CD14-positive monocyte (primary cell): ENCODE measurements at regions not wholly inside any gene's neighbourhood (a gene's known extent, or its start where the extent isn't known, plus 50 kb on each side); places are given as distances from the start of the nearest gene placed in this dataset.

Experiments
- DNase-seq, 3 donors: peaks; one replicate each; pipeline ENCODE4 v3.0.0-alpha.2; 2011 to 2022
- H2AFZ ChIP-seq: 2 replicates; pipeline ENCODE4 v1.6.0; 2012; ENCODE audit warnings: mild to moderate bottlenecking, low read depth, low read length, inconsistent platforms; ENCODE audit not compliant: insufficient read depth, poor library complexity, severe bottlenecking
- H3K27ac ChIP-seq, 2 donors: 1 replicate in 1 of 2; 2 replicates in 1 of 2; pipeline ENCODE4 v1.5.1; 2012 to 2013; ENCODE audit warnings: low read length in 2 of 2, control low read depth in 1 of 2, inconsistent platforms in 1 of 2, low read depth in 1 of 2, mild to moderate bottlenecking in 1 of 2
- H3K27me3 ChIP-seq, 2 donors: one replicate each; pipeline versions ENCODE4 v1.6.0 to v1.6.1; 2011 to 2013; ENCODE audit warnings: low read length in 2 of 2; ENCODE audit not compliant: control insufficient read depth in 2 of 2, insufficient read depth in 2 of 2
- H3K36me3 ChIP-seq, 2 donors: replicated peaks in 1 of 2; 1 replicate in 1 of 2; 2 replicates in 1 of 2; pipeline versions ENCODE4 v1.5.1 to v1.6.1; 2012 to 2013; ENCODE audit warnings: low read length in 2 of 2, control low read depth in 1 of 2, inconsistent platforms in 1 of 2, mild to moderate bottlenecking in 1 of 2; ENCODE audit not compliant: insufficient read depth in 2 of 2, control insufficient read depth in 1 of 2
- H3K4me1 ChIP-seq, 2 donors: 1 replicate in 1 of 2; 2 replicates in 1 of 2; pipeline versions ENCODE4 v1.5.1 to v1.6.1; 2012 to 2013; ENCODE audit warnings: low read length in 2 of 2, control low read depth in 1 of 2, inconsistent platforms in 1 of 2, mild to moderate bottlenecking in 1 of 2, moderate library complexity in 1 of 2; ENCODE audit not compliant: insufficient read depth in 2 of 2, control insufficient read depth in 1 of 2
- H3K4me2 ChIP-seq: replicated peaks from 2 replicates; pipeline ENCODE3; 2012; ENCODE audit warnings: low read length, moderate library complexity, mild to moderate bottlenecking; ENCODE audit not compliant: poor library complexity, severe bottlenecking; ENCODE audit errors: extremely low read depth
- H3K4me3 ChIP-seq, 3 experiments: fragments of 200-600 bp in 1 of 3; sonication (generic) in 1 of 3; replicated peaks in 1 of 3; 1 replicate in 2 of 3; 2 replicates in 1 of 3; pipeline ENCODE4 v1.5.1; 2011 to 2013; ENCODE audit warnings: low read length in 3 of 3, mild to moderate bottlenecking in 3 of 3, control low read depth in 2 of 3, low read depth in 2 of 3, inconsistent platforms in 1 of 3, moderate library complexity in 1 of 3
- H3K79me2 ChIP-seq: 2 replicates; pipeline ENCODE4 v1.6.0; 2012; ENCODE audit warnings: mild to moderate bottlenecking, control low read depth, inconsistent platforms, low read length, moderate library complexity; ENCODE audit not compliant: insufficient read depth
- H3K9ac ChIP-seq: 2 replicates; pipeline ENCODE4 v1.6.0; 2017; ENCODE audit warnings: low read length, mild to moderate bottlenecking; ENCODE audit not compliant: insufficient read depth, poor library complexity, severe bottlenecking
- H3K9me3 ChIP-seq, 2 donors: replicated peaks in 1 of 2; 1 replicate in 1 of 2; 2 replicates in 1 of 2; pipeline versions ENCODE4 v1.5.1 to v1.6.1; 2012 to 2013; ENCODE audit warnings: low read length in 2 of 2, control low read depth in 1 of 2; ENCODE audit not compliant: control insufficient read depth in 1 of 2, insufficient read depth in 1 of 2
- H4K20me1 ChIP-seq: 2 replicates; pipeline ENCODE4 v1.6.0; 2012; ENCODE audit warnings: mild to moderate bottlenecking, low read length, control low read depth, moderate library complexity; ENCODE audit not compliant: insufficient read depth
- H3K27ac Mint-ChIP-seq, 7 donors: one replicate each; pipeline ENCODE4 v1.8.0; 2020; ENCODE audit warnings: mild to moderate bottlenecking in 7 of 7, mixed read lengths in 7 of 7, moderate library complexity in 6 of 7, inconsistent platforms in 2 of 7
- H3K27me3 Mint-ChIP-seq, 3 donors: one replicate each; pipeline ENCODE4 v1.8.0; 2021 to 2022; ENCODE audit warnings: low read depth in 3 of 3, mild to moderate bottlenecking in 3 of 3, mixed read lengths in 3 of 3, moderate library complexity in 3 of 3, inconsistent platforms in 1 of 3
- H3K36me3 Mint-ChIP-seq, 2 donors: one replicate each; pipeline ENCODE4 v1.8.0; 2020; ENCODE audit warnings: mixed read lengths in 2 of 2, inconsistent platforms in 1 of 2, mild to moderate bottlenecking in 1 of 2
- H3K4me1 Mint-ChIP-seq: one replicate; pipeline ENCODE4 v1.8.0; 2020; ENCODE audit warnings: mild to moderate bottlenecking, mixed read lengths
- H3K4me3 Mint-ChIP-seq, 2 donors: one replicate each; pipeline ENCODE4 v1.8.0; 2020; ENCODE audit warnings: mild to moderate bottlenecking in 2 of 2, mixed read lengths in 2 of 2, moderate library complexity in 1 of 2
- H3K9me3 Mint-ChIP-seq, 7 donors: one replicate each; pipeline ENCODE4 v1.8.0; 2020 to 2022; ENCODE audit warnings: mixed read lengths in 7 of 7, mild to moderate bottlenecking in 6 of 7, moderate library complexity in 6 of 7, inconsistent platforms in 2 of 7
- CTCF ChIP-seq: fragments of 200-600 bp; IDR thresholded peaks from one replicate; pipeline ENCODE4 v1.8.0; 2022; ENCODE audit warnings: antibody characterized with exemption, mild to moderate bottlenecking
- WGBS: methylation state at CpG from one replicate; pipeline ENCODE4 v1.1.5; 2013; ENCODE audit warnings: missing lambda C conversion rate; ENCODE audit not compliant: insufficient coverage; 5-methylcytosine and 5-hydroxymethylcytosine counted together
- intact Hi-C, 2 donors: fragments of 100-400 bp; cut with micrococcal nuclease; formaldehyde crosslinking; loops; one replicate each; pipeline versions ENCODE4 v1.15.0 to v1.15.1; 2023

- H3K27ac ChIP-seq = peak overlapping the region in 1 of 2 donors; percentile 7
- H3K79me2 ChIP-seq = no peaks in the 10 kb centered on the region
- peaks cover 3 to 16% of the 10 kb centered on the region in 2 donors for H3K36me3 ChIP-seq
- intact Hi-C loops = no loop called here
- H2AFZ ChIP-seq = no peak overlapping the region
- H4K20me1 ChIP-seq = no peaks in the 10 kb centered on the region
- TF ChIP-seq CTCF = no peak
- Mint-ChIP-seq H3K4me3 (no peak overlapping the region), H3K9me3 (peaks cover 0 to 2% (median 0%) of the 10 kb centered on the region in 7 donors), H3K27ac (peak overlapping the region in 2 of 7 donors; percentile 2 to 12), H3K27me3 (no peaks in the 10 kb centered on the region), H3K4me1 (peaks cover 13% of the 10 kb centered on the region), H3K36me3 (peaks cover 3 to 5% of the 10 kb centered on the region in 2 donors)
- H3K9ac ChIP-seq = no peak overlapping the region
- peaks cover 4 to 5% of the 10 kb centered on the region in 2 donors for H3K4me1 ChIP-seq
- no peak overlapping the region for H3K4me3 ChIP-seq
- WGBS = no CpG with 5 or more reads among the region's 4 CpGs
- H3K4me2 ChIP-seq = no peak overlapping the region
- no peak for DNase-seq
- no peaks in the 10 kb centered on the region for H3K27me3 ChIP-seq
- no peaks in the 10 kb centered on the region for H3K9me3 ChIP-seq
Observed at GRCh38 chr2:177329064-177329463, 63.5 kb upstream of the AGPS start.

- 75% methylated on average over 4 of the region's 7 CpGs for WGBS
- Histone ChIP-seq H3K79me2 (no peaks in the 10 kb centered on the region), H3K4me3 (peak overlapping the region in 1 of 3 experiments; percentile 64), H2AFZ (peak overlapping the region; percentile 73), H3K36me3 (peaks cover 6 to 20% of the 10 kb centered on the region in 2 donors), H3K9ac (no peak overlapping the region), H3K9me3 (no peaks in the 10 kb centered on the region), H3K4me2 (peak overlapping the region; percentile 72), H3K27ac (peak overlapping the region in 1 of 2 donors; percentile 67), H3K27me3 (no peaks in the 10 kb centered on the region), H3K4me1 (peaks cover 4 to 5% of the 10 kb centered on the region in 2 donors), H4K20me1 (no peaks in the 10 kb centered on the region)
- H3K27me3 Mint-ChIP-seq = no peaks in the 10 kb centered on the region
- peaks cover 3 to 5% of the 10 kb centered on the region in 2 donors for H3K36me3 Mint-ChIP-seq
- H3K4me1 Mint-ChIP-seq = peaks cover 13% of the 10 kb centered on the region
- intact Hi-C loops = loop anchor here (5.0 to 10.0 kb wide), 4 partner anchors 67 to 169 kb away; partner anchors contain the start of gene NFE2L2 (in 2 of the 2)
- no peak overlapping the region for H3K4me3 Mint-ChIP-seq
- peak overlapping the region in 5 of 7 donors; percentile 13 to 60 (median 41) for H3K27ac Mint-ChIP-seq
- no peak for DNase-seq
- TF ChIP-seq CTCF = no peak
- H3K9me3 Mint-ChIP-seq = peaks cover 0 to 2% (median 0%) of the 10 kb centered on the region in 7 donors
Observed at GRCh38 chr2:177331466-177331997, 61.0 kb upstream of the AGPS start.
